GM19397 (cell line): ENCODE measurements at regions not wholly inside any gene's neighbourhood (a gene's known extent, or its start where the extent isn't known, plus 50 kb on each side); places are given as distances from the start of the nearest gene placed in this dataset.
"Not testable (repeated sequence)": the region's sequence is repeated elsewhere in the genome, so short reads cannot be mapped to it uniquely, and the experiment has no call there.

Source experiments
- ATAC-seq: cut with Tn5 transposase; IDR thresholded peaks from one replicate; pipeline ENCODE4 v1.9.1; 2021; ENCODE audit warnings: mild to moderate bottlenecking, moderate library complexity; ENCODE audit not compliant: unreplicated experiment

- not testable (repeated sequence) for ATAC-seq
These were observed 86.0 kb upstream of the CDC42EP3 start for GRCh38 chr2:37757456-37757855.

- ATAC-seq = not testable (repeated sequence)
These were observed 86.7 kb upstream of the CDC42EP3 start for GRCh38 chr2:37758141-37758601.

- not testable (repeated sequence) for ATAC-seq
These were observed 88.5 kb upstream of the CDC42EP3 start for GRCh38 chr2:37759989-37760388.

GRCh38 chr2:37760471-37760870 lies 89.0 kb upstream of the CDC42EP3 start:
- no peak for ATAC-seq

- ATAC-seq = not testable (repeated sequence)
These were observed 90.8 kb upstream of the CDC42EP3 start for GRCh38 chr2:37762281-37762680.

GRCh38 chr2:37764739-37765138 lies 93.3 kb upstream of the CDC42EP3 start:
- ATAC-seq = no peak

- ATAC-seq = no peak
These were observed 94.7 kb upstream of the CDC42EP3 start for GRCh38 chr2:37766106-37766505.

GRCh38 chr2:37767046-37767445 lies 95.6 kb upstream of the CDC42EP3 start:
- no peak for ATAC-seq

GRCh38 chr2:37767959-37768925 lies 96.8 kb upstream of the CDC42EP3 start:
- ATAC-seq = no peak

- ATAC-seq = no peak
These were observed 98.1 kb upstream of the CDC42EP3 start for GRCh38 chr2:37769551-37769950.

GRCh38 chr2:37770797-37771196 lies 99.4 kb upstream of the CDC42EP3 start:
- ATAC-seq = no peak

GRCh38 chr2:37771600-37772088 lies 100.2 kb upstream of the CDC42EP3 start:
- no peak for ATAC-seq

GRCh38 chr2:37773371-37774130 lies 102.1 kb upstream of the CDC42EP3 start:
- ATAC-seq = no peak

- not testable (repeated sequence) for ATAC-seq
These were observed 102.9 kb upstream of the CDC42EP3 start for GRCh38 chr2:37774171-37774944.

GRCh38 chr2:37774976-37775907 lies 103.8 kb upstream of the CDC42EP3 start:
- ATAC-seq = no peak

- no peak for ATAC-seq
These were observed 104.4 kb upstream of the CDC42EP3 start for GRCh38 chr2:37775908-37776250.

- ATAC-seq = no peak
These were observed 105.0 kb upstream of the CDC42EP3 start for GRCh38 chr2:37776487-37776886.

GRCh38 chr2:37779139-37779538 lies 107.7 kb upstream of the CDC42EP3 start:
- no peak for ATAC-seq

- ATAC-seq = no peak
These were observed 108.4 kb upstream of the CDC42EP3 start for GRCh38 chr2:37779611-37780386.
